HepG2 (cell line): ENCODE measurements at regions not wholly inside any gene's neighbourhood (a gene's known extent, or its start where the extent isn't known, plus 50 kb on each side); places are given as distances from the start of the nearest gene placed in this dataset.
"Not testable (repeated sequence)": the region's sequence is repeated elsewhere in the genome, so short reads cannot be mapped to it uniquely, and the experiment has no call there.

Experiments
- ATAC-seq: fragments of 200-7000 bp; cut with Tn5 transposase; 3 replicates; pipeline ENCODE4 v1.9.1; 2020; ENCODE audit warnings: mild to moderate bottlenecking, moderate library complexity
- BruUV-seq: library from RNA; stranded (reverse); fragments of 400-500 nt; replicated peaks from 2 replicates; lab custom pipeline; 2021; lab: Mats Ljungman, UMichigan
- CTCF ChIA-PET: fragments of 300-600 bp; formaldehyde crosslinking; extraction: SDS; loops from one replicate; lab custom pipeline; 2021; ENCODE audit warnings: low total read pairs, inconsistent platforms, low intra/inter-chr PET ratio; lab: Yijun Ruan, JAX
- POLR2A ChIA-PET: fragments of 350-600 bp; sonication (Branson Sonifier 250); formaldehyde crosslinking; loops from one replicate; lab custom pipeline; 2020; ENCODE audit warnings: antibody characterized with exemption, inconsistent platforms; lab: Yijun Ruan, JAX
- DNase-seq: peaks from one replicate; pipeline ENCODE4 v3.0.0-alpha.2; 2015; ENCODE audit warnings: low spot score
- FAIRE-seq: peaks from 3 replicates; lab custom pipeline; 2011; peaks lifted over from hg19 to GRCh38; lab: Jason Lieb, UNC
- H2AFZ ChIP-seq: one replicate; pipeline ENCODE4 v1.6.1; 2011; ENCODE audit warnings: low read length, inconsistent platforms
- H3K27ac ChIP-seq: fragments of 300-600 bp; 3 replicates; pipeline ENCODE4 v1.8.0; 2011; ENCODE audit warnings: mixed run types, mild to moderate bottlenecking, mixed read lengths, low read length, inconsistent platforms; ENCODE audit not compliant: insufficient read depth; ENCODE audit errors: extremely low read length
- H3K27me3 ChIP-seq, 2 experiments: fragments of 200-600 bp in 1 of 2; 2 replicates in 1 of 2; 3 replicates in 1 of 2; pipeline versions ENCODE4 v1.6.0 to v1.8.0; 2011; ENCODE audit warnings: low read length in 2 of 2, mild to moderate bottlenecking in 2 of 2, moderate library complexity in 2 of 2, inconsistent platforms in 1 of 2; ENCODE audit not compliant: insufficient read depth in 2 of 2, control insufficient read depth in 1 of 2
- H3K36me3 ChIP-seq, 2 experiments: fragments of 200-600 bp in 1 of 2; replicated peaks in 1 of 2; 2 replicates in 1 of 2; 3 replicates in 1 of 2; pipeline versions ENCODE4 v1.5.1 to v1.8.0; 2011; ENCODE audit warnings: low read length in 2 of 2, inconsistent platforms in 1 of 2; ENCODE audit not compliant: insufficient read depth in 2 of 2, control insufficient read depth in 1 of 2
- H3K4me1 ChIP-seq: 2 replicates; pipeline ENCODE4 v1.5.1; 2012; ENCODE audit warnings: low read length, inconsistent platforms; ENCODE audit not compliant: insufficient read depth
- H3K4me2 ChIP-seq: 2 replicates; pipeline ENCODE4 v1.6.0; 2011; ENCODE audit warnings: low read depth, low read length, inconsistent platforms
- H3K4me3 ChIP-seq, 3 experiments: fragments of 200-600 bp in 1 of 3; sonication (generic), shearing (Covaris generic) in 1 of 3; replicated peaks in 1 of 3; 2 replicates each; pipeline ENCODE4 v1.5.1; 2011 to 2016; ENCODE audit warnings: low read length in 3 of 3, inconsistent platforms in 2 of 3, low read depth in 2 of 3, mild to moderate bottlenecking in 2 of 3, control low read depth in 1 of 3, mixed read lengths in 1 of 3; ENCODE audit not compliant: insufficient read depth in 1 of 3
- H3K79me2 ChIP-seq: one replicate; pipeline ENCODE4 v1.6.1; 2011; ENCODE audit warnings: low read length, inconsistent platforms; ENCODE audit not compliant: insufficient read depth
- H3K9ac ChIP-seq: 2 replicates; pipeline ENCODE4 v1.6.0; 2011; ENCODE audit warnings: mild to moderate bottlenecking, low read depth, low read length, inconsistent platforms; ENCODE audit not compliant: insufficient read depth
- H3K9me3 ChIP-seq: 2 replicates; pipeline ENCODE4 v1.5.1; 2012; ENCODE audit warnings: mild to moderate bottlenecking, low read length
- H4K20me1 ChIP-seq: 2 replicates; pipeline ENCODE4 v1.6.0; 2011; ENCODE audit warnings: inconsistent platforms, mild to moderate bottlenecking, low read length, moderate library complexity; ENCODE audit not compliant: insufficient read depth
- ATF7 ChIP-seq, 2 experiments: fragments of 450-650 bp in 1 of 2; sonication (generic) in 1 of 2; formaldehyde crosslinking in 1 of 2; IDR thresholded peaks; 2 replicates each; pipeline versions ENCODE4 v1.4.0 to v1.6.1; 2016 to 2020; ENCODE audit warnings: antibody characterized with exemption in 1 of 2, mild to moderate bottlenecking in 1 of 2, missing genetic modification reagents in 1 of 2
- NRL ChIP-seq: sonication (generic); formaldehyde crosslinking; IDR thresholded peaks from 2 replicates; pipeline ENCODE4 v1.5.0; 2020; ENCODE audit warnings: missing genetic modification reagents, mild to moderate bottlenecking, moderate library complexity, borderline replicate concordance
- RAD51 ChIP-seq: fragments of 450-650 bp; IDR thresholded peaks from 2 replicates; pipeline ENCODE4 v1.6.1; 2016; ENCODE audit warnings: borderline replicate concordance
- STAG1 ChIP-seq: sonication (generic); formaldehyde crosslinking; IDR thresholded peaks from 2 replicates; pipeline ENCODE4 v1.4.0; 2020; ENCODE audit warnings: missing genetic modification reagents
- ZKSCAN8 ChIP-seq: IDR thresholded peaks from 2 replicates; pipeline ENCODE4 v1.6.1; 2016; ENCODE audit warnings: borderline replicate concordance, missing genetic modification reagents, missing compliant biosample characterization
- ZNF350 ChIP-seq: sonication (generic); formaldehyde crosslinking; IDR thresholded peaks from 2 replicates; pipeline ENCODE4 v1.4.0; 2020; ENCODE audit warnings: mild to moderate bottlenecking, low read depth, missing genetic modification reagents, borderline replicate concordance
- ZNF574 ChIP-seq: sonication (generic); formaldehyde crosslinking; IDR thresholded peaks from 2 replicates; pipeline ENCODE4 v1.4.0; 2020; ENCODE audit warnings: missing genetic modification reagents
- WGBS: methylation state at CpG from one replicate; pipeline ENCODE4 v1.1.6; 2017; ENCODE audit warnings: low lambda C conversion rate; 5-methylcytosine and 5-hydroxymethylcytosine counted together
- in situ Hi-C: cut with HindIII; loops from 2 replicates; pipeline ENCODE4 v1.10.0; 2017; ENCODE audit warnings: low pct_unique_long_range_greater_than_20kb; ENCODE audit not compliant: extremely low pct_ligation_motif_present
- intact Hi-C: fragments of 100-400 bp; cut with micrococcal nuclease; formaldehyde crosslinking; loops from one replicate; pipeline ENCODE4 v1.10.0; 2022; ENCODE audit not compliant: unreplicated experiment

- TF ChIP-seq ZNF350 (CRISPR knock-in tag) (no peak), ZKSCAN8 (CRISPR knock-in tag) (no peak), NRL (no peak), ZNF574 (CRISPR knock-in tag) (no peak), RAD51 (no peak), STAG1 (CRISPR knock-in tag) (no peak)
Observed at GRCh38 chr4:123653236-123653635, 256.6 kb downstream of the SPRY1 start (continued).

DNA sequence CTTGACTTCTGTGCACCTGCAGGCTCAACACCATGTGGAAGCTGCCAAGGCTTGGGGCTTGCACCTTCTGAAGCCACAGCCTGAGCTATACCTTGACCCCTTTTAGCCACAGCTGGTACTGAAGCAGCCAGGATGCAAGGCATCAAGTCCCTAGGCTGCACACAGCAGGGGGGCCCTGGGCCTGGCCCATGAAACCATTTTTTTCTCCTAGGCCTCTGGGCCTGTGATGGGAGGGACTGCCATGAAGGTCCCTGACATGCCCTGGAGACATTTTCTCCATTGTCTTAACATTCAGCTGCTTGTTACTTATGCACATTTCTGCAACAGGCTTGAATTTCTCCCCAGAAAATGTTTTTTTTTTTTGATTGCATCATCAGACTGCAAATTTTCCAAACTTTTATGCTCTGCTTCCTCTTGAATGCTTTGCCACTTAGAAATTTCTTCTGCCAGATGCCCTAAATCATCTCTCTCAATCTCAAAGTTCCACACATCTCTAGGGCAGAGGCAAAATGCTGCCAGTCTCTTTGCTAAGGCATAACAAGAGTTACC, 260.2 kb downstream of the SPRY1 start:
- Histone ChIP-seq H3K9me3 (peaks cover 13% of the 10 kb centered on the region), H3K4me1 (peaks cover 51% of the 10 kb centered on the region)
- H3K4me3 ChIP-seq; intact Hi-C loops; H3K36me3 ChIP-seq; H3K79me2 ChIP-seq; FAIRE-seq; POLR2A ChIA-PET; H2AFZ ChIP-seq; in situ Hi-C loops; ATAC-seq; H3K9ac ChIP-seq; DNase-seq; H3K27ac ChIP-seq; H3K27me3 ChIP-seq; BruUV-seq; H3K4me2 ChIP-seq; H4K20me1 ChIP-seq; CTCF ChIA-PET; TF ChIP-seq ATF7 (CRISPR knock-in tag; IDR thresholded peaks at IDR 0.05): not testable (repeated sequence)
- peak; percentile 45 for TF ChIP-seq ATF7 (IDR thresholded peaks at IDR 0.05)

DNA sequence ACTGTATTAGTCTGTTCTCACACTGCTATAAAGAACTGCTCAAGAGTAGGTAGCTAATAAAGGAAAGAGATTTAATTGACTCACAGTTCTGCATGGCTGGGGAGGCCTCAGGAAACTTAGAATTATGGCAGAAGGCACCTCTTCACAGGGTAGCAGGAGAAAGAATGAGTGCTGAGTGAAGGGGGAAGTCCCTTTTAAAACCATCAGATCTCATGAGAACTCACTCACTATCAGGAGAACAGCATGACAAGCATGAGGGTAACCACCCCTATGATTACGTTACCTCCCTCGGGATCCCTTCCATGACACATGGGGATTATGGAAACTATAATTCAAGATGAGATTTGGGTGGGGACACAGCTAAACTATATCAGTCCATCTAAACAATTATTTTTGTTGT, 261.0 kb downstream of the SPRY1 start:
- H4K20me1 ChIP-seq, BruUV-seq, H3K9ac ChIP-seq, H3K27ac ChIP-seq, H3K27me3 ChIP-seq, CTCF ChIA-PET, POLR2A ChIA-PET, H3K4me2 ChIP-seq, H2AFZ ChIP-seq, H3K79me2 ChIP-seq, FAIRE-seq, H3K36me3 ChIP-seq, DNase-seq, H3K4me3 ChIP-seq, ATAC-seq, in situ Hi-C loops: not testable (repeated sequence)
- intact Hi-C loops, result loop anchor here (2.0 kb wide), 1 partner anchor 93 kb away; no protein-coding TSS in a partner anchor
- Histone ChIP-seq H3K9me3 (peaks cover 13% of the 10 kb centered on the region), H3K4me1 (peaks cover 43% of the 10 kb centered on the region)
- 100% methylated on average over 2 of the region's 2 CpGs for WGBS
